Loucy (cell line): ENCODE measurements at regions not wholly inside any gene's neighbourhood (a gene's known extent, or its start where the extent isn't known, plus 50 kb on each side); places are given as distances from the start of the nearest gene placed in this dataset.
"Not testable (repeated sequence)": the region's sequence is repeated elsewhere in the genome, so short reads cannot be mapped to it uniquely, and the experiment has no call there.

Experiments used
- H2AFZ ChIP-seq: fragments of 200-600 bp; sonication (generic); 2 replicates; pipeline ENCODE4 v1.6.0; 2016; ENCODE audit warnings: antibody characterized with exemption, mild to moderate bottlenecking, low read length, moderate library complexity
- H3F3A ChIP-seq: fragments of 200-600 bp; 2 replicates; pipeline ENCODE4 v1.6.0; 2016; ENCODE audit warnings: antibody characterized with exemption, low read depth, mild to moderate bottlenecking
- H3K27me3 ChIP-seq: fragments of 200-600 bp; sonication (generic); 2 replicates; pipeline ENCODE4 v1.6.1; 2014; ENCODE audit warnings: low read length, mild to moderate bottlenecking; ENCODE audit not compliant: insufficient read depth, poor library complexity, severe bottlenecking
- H3K36me3 ChIP-seq: fragments of 200-600 bp; sonication (generic); 2 replicates; pipeline ENCODE4 v1.6.1; 2016; ENCODE audit warnings: low read length; ENCODE audit not compliant: insufficient read depth
- H3K4me1 ChIP-seq: fragments of 200-600 bp; sonication (generic); 2 replicates; pipeline ENCODE4 v1.5.1; 2014; ENCODE audit warnings: low read length, mild to moderate bottlenecking; ENCODE audit not compliant: insufficient read depth, poor library complexity, severe bottlenecking
- H3K4me2 ChIP-seq: fragments of 200-600 bp; sonication (generic); 2 replicates; pipeline ENCODE4 v1.6.0; 2014; ENCODE audit warnings: antibody characterized with exemption, low read length, low read depth, mild to moderate bottlenecking; ENCODE audit not compliant: poor library complexity, severe bottlenecking
- H3K4me3 ChIP-seq: fragments of 200-600 bp; sonication (generic); 2 replicates; pipeline ENCODE4 v1.5.1; 2014; ENCODE audit warnings: low read length, mild to moderate bottlenecking, mixed read lengths; ENCODE audit not compliant: poor library complexity, severe bottlenecking
- H3K79me2 ChIP-seq: fragments of 200-600 bp; sonication (generic); 2 replicates; pipeline ENCODE4 v1.6.1; 2014; ENCODE audit warnings: low read length; ENCODE audit not compliant: insufficient read depth
- H3K9ac ChIP-seq: fragments of 200-600 bp; sonication (generic); 2 replicates; pipeline ENCODE4 v1.6.0; 2014; ENCODE audit warnings: mild to moderate bottlenecking, low read depth, low read length, moderate library complexity; ENCODE audit not compliant: poor library complexity, severe bottlenecking
- H3K9me2 ChIP-seq: fragments of 200-600 bp; sonication (generic); replicated peaks from 2 replicates; pipeline ENCODE4 v1.6.1; 2016; ENCODE audit warnings: low read depth, low read length, mixed read lengths
- H3K9me3 ChIP-seq: fragments of 200-600 bp; sonication (generic); 2 replicates; pipeline ENCODE4 v1.6.1; 2014; ENCODE audit warnings: mild to moderate bottlenecking, antibody characterized with exemption, low read length, low read depth; ENCODE audit not compliant: insufficient read depth
- H4K20me1 ChIP-seq: fragments of 200-600 bp; sonication (generic); 2 replicates; pipeline ENCODE4 v1.6.0; 2014; ENCODE audit warnings: antibody characterized with exemption, low read length, mild to moderate bottlenecking; ENCODE audit not compliant: insufficient read depth, poor library complexity, severe bottlenecking
- CTCF ChIP-seq: fragments of 200-600 bp; sonication (generic); conservative IDR thresholded peaks from 2 replicates; pipeline ENCODE4 v1.5.1; 2014; ENCODE audit warnings: mild to moderate bottlenecking, antibody characterized with exemption, low read length
- EZH2phosphoT487 ChIP-seq: fragments of 200-600 bp; IDR thresholded peaks from 2 replicates; pipeline ENCODE4 v1.6.1; 2018; ENCODE audit warnings: antibody characterized with exemption, mild to moderate bottlenecking, moderate library complexity, borderline replicate concordance

- no peaks in the 10 kb centered on the region for H3K79me2 ChIP-seq
- H3K9ac ChIP-seq = no peak overlapping the region
- H3K27me3 ChIP-seq = no peaks in the 10 kb centered on the region
- no peaks in the 10 kb centered on the region for H3K4me1 ChIP-seq
- no peak overlapping the region for H3K4me3 ChIP-seq
- H2AFZ ChIP-seq = no peak overlapping the region
- no peaks in the 10 kb centered on the region for H3K9me2 ChIP-seq
- no peaks in the 10 kb centered on the region for H3K9me3 ChIP-seq
- no peak overlapping the region for H3K4me2 ChIP-seq
- H3F3A ChIP-seq = no peaks in the 10 kb centered on the region
- TF ChIP-seq CTCF (peak; percentile 98), EZH2phosphoT487 (no peak)
- H4K20me1 ChIP-seq = no peaks in the 10 kb centered on the region
- no peaks in the 10 kb centered on the region for H3K36me3 ChIP-seq
Observed at GRCh38 chr5:69007726-69008368, 86.0 kb upstream of the SLC30A5 start.

GRCh38 chr5:69010476-69010875 lies 83.3 kb upstream of the SLC30A5 start:
- Histone ChIP-seq H3K36me3 (no peaks in the 10 kb centered on the region), H3K79me2 (no peaks in the 10 kb centered on the region), H4K20me1 (no peaks in the 10 kb centered on the region), H3K9me3 (no peaks in the 10 kb centered on the region), H3K4me3 (no peak overlapping the region), H3K9me2 (no peaks in the 10 kb centered on the region), H2AFZ (no peak overlapping the region), H3F3A (no peaks in the 10 kb centered on the region), H3K27me3 (no peaks in the 10 kb centered on the region), H3K9ac (no peak overlapping the region), H3K4me2 (no peak overlapping the region), H3K4me1 (no peaks in the 10 kb centered on the region)
- TF ChIP-seq EZH2phosphoT487 (no peak), CTCF (no peak)

GRCh38 chr5:69011910-69012309 lies 81.9 kb upstream of the SLC30A5 start:
- H3K4me3 ChIP-seq = no peak overlapping the region
- no peak for TF ChIP-seq EZH2phosphoT487
- no peaks in the 10 kb centered on the region for H3K79me2 ChIP-seq
- no peaks in the 10 kb centered on the region for H3K9me2 ChIP-seq
- H3K27me3 ChIP-seq = no peaks in the 10 kb centered on the region
- no peaks in the 10 kb centered on the region for H3K9me3 ChIP-seq
- H3K9ac ChIP-seq = no peak overlapping the region
- no peaks in the 10 kb centered on the region for H3F3A ChIP-seq
- H2AFZ ChIP-seq = no peak overlapping the region
- no peaks in the 10 kb centered on the region for H4K20me1 ChIP-seq
- no peaks in the 10 kb centered on the region for H3K4me1 ChIP-seq
- no peak overlapping the region for H3K4me2 ChIP-seq
- no peaks in the 10 kb centered on the region for H3K36me3 ChIP-seq

- H3K4me1 ChIP-seq = no peaks in the 10 kb centered on the region
- no peaks in the 10 kb centered on the region for H3K27me3 ChIP-seq
- no peak overlapping the region for H3K4me2 ChIP-seq
Observed at GRCh38 chr5:69013481-69013880, 80.3 kb upstream of the SLC30A5 start.

GRCh38 chr5:69014007-69014406 lies 79.8 kb upstream of the SLC30A5 start:
- H3F3A ChIP-seq, H3K79me2 ChIP-seq, H3K27me3 ChIP-seq: not testable (repeated sequence)

More at GRCh38 chr5:69013481-69013880, 80.3 kb upstream of the SLC30A5 start:
- Histone ChIP-seq H3K9me2 (no peaks in the 10 kb centered on the region), H3F3A (no peaks in the 10 kb centered on the region), H2AFZ (no peak overlapping the region), H3K9me3 (no peaks in the 10 kb centered on the region), H3K4me3 (no peak overlapping the region), H3K36me3 (no peaks in the 10 kb centered on the region), H3K9ac (no peak overlapping the region), H4K20me1 (no peaks in the 10 kb centered on the region), H3K79me2 (no peaks in the 10 kb centered on the region)
- TF ChIP-seq CTCF (no peak), EZH2phosphoT487 (no peak)

More at GRCh38 chr5:69014007-69014406, 79.8 kb upstream of the SLC30A5 start:
- H4K20me1 ChIP-seq, H2AFZ ChIP-seq, H3K4me3 ChIP-seq, H3K9ac ChIP-seq, H3K36me3 ChIP-seq, H3K4me1 ChIP-seq, H3K9me2 ChIP-seq, H3K4me2 ChIP-seq, H3K9me3 ChIP-seq: not testable (repeated sequence)
